Suprapubic skin (tissue), 4 donors: ENCODE measurements at regions not wholly inside any gene's neighbourhood (a gene's known extent, or its start where the extent isn't known, plus 50 kb on each side); places are given as distances from the start of the nearest gene placed in this dataset.

Source experiments
- DNase-seq, 2 donors: peaks; one replicate each; pipeline ENCODE4 v3.0.0-alpha.2; 2019; ENCODE audit warnings: low spot score in 2 of 2
- H3K27ac ChIP-seq: fragments of 200-600 bp; sonication (generic); one replicate; pipeline ENCODE4 v1.5.1; 2019
- H3K27me3 ChIP-seq: fragments of 200-600 bp; sonication (generic); one replicate; pipeline ENCODE4 v1.5.1; 2019
- H3K36me3 ChIP-seq: fragments of 200-600 bp; sonication (generic); one replicate; pipeline ENCODE4 v1.5.1; 2019
- H3K4me1 ChIP-seq: fragments of 200-600 bp; sonication (generic); one replicate; pipeline ENCODE4 v1.5.1; 2019
- H3K4me3 ChIP-seq: fragments of 200-600 bp; sonication (generic); one replicate; pipeline ENCODE4 v1.5.1; 2019; ENCODE audit warnings: mild to moderate bottlenecking
- H3K9me3 ChIP-seq: fragments of 200-600 bp; sonication (generic); one replicate; pipeline ENCODE4 v1.5.1; 2019
- CTCF ChIP-seq, 2 donors: fragments of 200-600 bp in 1 of 2; fragments of 450-650 bp in 1 of 2; sonication (generic) in 1 of 2; IDR thresholded peaks; one replicate each; pipeline ENCODE4 v1.5.1; 2016 to 2019; ENCODE audit warnings: antibody characterized with exemption in 2 of 2, mild to moderate bottlenecking in 1 of 2, moderate library complexity in 1 of 2
- EP300 ChIP-seq: sonication (generic); formaldehyde crosslinking; IDR thresholded peaks from one replicate; pipeline ENCODE4 v1.6.1; 2017; ENCODE audit warnings: antibody characterized with exemption
- POLR2A ChIP-seq, 2 donors: fragments of 450-650 bp; IDR thresholded peaks; one replicate each; pipeline ENCODE4 v1.6.1; 2017; ENCODE audit warnings: antibody characterized with exemption in 2 of 2, mild to moderate bottlenecking in 2 of 2, moderate library complexity in 2 of 2
- POLR2AphosphoS5 ChIP-seq, 3 donors: sonication (generic); formaldehyde crosslinking; IDR thresholded peaks; one replicate each; pipeline ENCODE4 v1.6.1; 2017; ENCODE audit warnings: antibody characterized with exemption in 3 of 3
- WGBS: methylation state at CpG from one replicate; pipeline ENCODE4 v1.1.5; 2018; 5-methylcytosine and 5-hydroxymethylcytosine counted together

GRCh38 chr22:48106215-48106614 lies 1343.8 kb downstream of the TBC1D22A start:
- Histone ChIP-seq H3K4me1 (no peaks in the 10 kb centered on the region), H3K27ac (no peak overlapping the region), H3K36me3 (no peaks in the 10 kb centered on the region), H3K4me3 (no peak overlapping the region), H3K27me3 (peaks cover 17% of the 10 kb centered on the region), H3K9me3 (no peaks in the 10 kb centered on the region)
- WGBS: 91% methylated on average over 11 of the region's 11 CpGs
- DNase-seq: peak in 1 of 2 donors; percentile 21
- TF ChIP-seq CTCF (IDR thresholded peaks at IDR 0.05): no peak
- TF ChIP-seq EP300: no peak
- no peak for TF ChIP-seq POLR2AphosphoS5 (IDR thresholded peaks at IDR 0.05)
- no peak for TF ChIP-seq POLR2A (IDR thresholded peaks at IDR 0.05)

- no peak for DNase-seq
These were observed 1342.8 kb downstream of the TBC1D22A start for GRCh38 chr22:48105259-48105658.

GRCh38 chr22:48104766-48105165 lies 1342.3 kb downstream of the TBC1D22A start:
- Histone ChIP-seq H3K27me3 (peaks cover 18% of the 10 kb centered on the region), H3K4me1 (no peaks in the 10 kb centered on the region), H3K4me3 (no peak overlapping the region), H3K27ac (no peak overlapping the region), H3K36me3 (no peaks in the 10 kb centered on the region), H3K9me3 (no peaks in the 10 kb centered on the region)
- TF ChIP-seq POLR2AphosphoS5 (IDR thresholded peaks at IDR 0.05): no peak
- TF ChIP-seq POLR2A (IDR thresholded peaks at IDR 0.05): no peak
- no peak for TF ChIP-seq CTCF (IDR thresholded peaks at IDR 0.05)
- no peak for TF ChIP-seq EP300
- 83% methylated on average over 15 of the region's 15 CpGs for WGBS
- DNase-seq: peak in 1 of 2 donors; percentile 19

More at GRCh38 chr22:48105259-48105658, 1342.8 kb downstream of the TBC1D22A start:
- H3K27ac ChIP-seq: no peak overlapping the region
- H3K27me3 ChIP-seq: peaks cover 17% of the 10 kb centered on the region
- 58% methylated on average over 9 of the region's 9 CpGs for WGBS
- H3K4me3 ChIP-seq: no peak overlapping the region
- no peaks in the 10 kb centered on the region for H3K4me1 ChIP-seq
- TF ChIP-seq POLR2A (IDR thresholded peaks at IDR 0.05) (no peak), EP300 (no peak), CTCF (IDR thresholded peaks at IDR 0.05) (no peak), POLR2AphosphoS5 (IDR thresholded peaks at IDR 0.05) (no peak)
- H3K36me3 ChIP-seq: no peaks in the 10 kb centered on the region
- no peaks in the 10 kb centered on the region for H3K9me3 ChIP-seq

GRCh38 chr22:48104102-48104738 lies 1341.8 kb downstream of the TBC1D22A start:
- TF ChIP-seq EP300: no peak
- no peak for TF ChIP-seq CTCF (IDR thresholded peaks at IDR 0.05)
- no peak for TF ChIP-seq POLR2A (IDR thresholded peaks at IDR 0.05)
- no peak for TF ChIP-seq POLR2AphosphoS5 (IDR thresholded peaks at IDR 0.05)
- Histone ChIP-seq H3K27ac (no peak overlapping the region), H3K4me1 (no peaks in the 10 kb centered on the region), H3K9me3 (no peaks in the 10 kb centered on the region), H3K36me3 (no peaks in the 10 kb centered on the region), H3K27me3 (peaks cover 23% of the 10 kb centered on the region), H3K4me3 (no peak overlapping the region)
- 84% methylated on average over 16 of the region's 18 CpGs for WGBS
- peak; percentile 22 to 65 for DNase-seq

GRCh38 chr22:48103126-48103875 lies 1340.9 kb downstream of the TBC1D22A start:
- Histone ChIP-seq H3K4me1 (no peaks in the 10 kb centered on the region), H3K27ac (no peak overlapping the region), H3K4me3 (no peak overlapping the region), H3K36me3 (no peaks in the 10 kb centered on the region), H3K27me3 (peaks cover 28% of the 10 kb centered on the region), H3K9me3 (no peaks in the 10 kb centered on the region)
- WGBS: 71% methylated on average over 19 of the region's 24 CpGs
- peak; percentile 22 to 75 for DNase-seq
- TF ChIP-seq POLR2AphosphoS5 (IDR thresholded peaks at IDR 0.05) (no peak), EP300 (no peak), CTCF (IDR thresholded peaks at IDR 0.05) (no peak), POLR2A (IDR thresholded peaks at IDR 0.05) (no peak)
